Osteocyte (in vitro differentiated cells): ENCODE measurements at regions not wholly inside any gene's neighbourhood (a gene's known extent, or its start where the extent isn't known, plus 50 kb on each side); places are given as distances from the start of the nearest gene placed in this dataset.

Source experiments
- DNase-seq: peaks from one replicate; pipeline ENCODE4 v3.0.0; 2021; ENCODE audit warnings: mixed read lengths; ENCODE audit not compliant: unreplicated experiment; ENCODE audit errors: extremely low spot score
- H3K27ac Mint-ChIP-seq: one replicate; pipeline ENCODE4 v1.8.0; 2021; ENCODE audit warnings: mild to moderate bottlenecking, mixed read lengths; ENCODE audit not compliant: unreplicated experiment
- H3K27me3 Mint-ChIP-seq: one replicate; pipeline ENCODE4 v1.8.0; 2021; ENCODE audit warnings: mixed read lengths; ENCODE audit not compliant: unreplicated experiment
- H3K36me3 Mint-ChIP-seq: one replicate; pipeline ENCODE4 v1.8.0; 2021; ENCODE audit warnings: mixed read lengths; ENCODE audit not compliant: unreplicated experiment
- H3K4me1 Mint-ChIP-seq: one replicate; pipeline ENCODE4 v1.8.0; 2021; ENCODE audit warnings: mixed read lengths; ENCODE audit not compliant: unreplicated experiment
- H3K4me3 Mint-ChIP-seq: one replicate; pipeline ENCODE4 v1.8.0; 2021; ENCODE audit warnings: mild to moderate bottlenecking, moderate library complexity, mixed read lengths; ENCODE audit not compliant: unreplicated experiment
- H3K9me3 Mint-ChIP-seq: one replicate; pipeline ENCODE4 v1.8.0; 2021; ENCODE audit warnings: mixed read lengths; ENCODE audit not compliant: unreplicated experiment
- CTCF ChIP-seq: fragments of 200-600 bp; sonication (generic); IDR thresholded peaks from 2 replicates; pipeline ENCODE4 v1.5.0; 2021; ENCODE audit warnings: antibody characterized with exemption, mild to moderate bottlenecking, moderate library complexity

DNA sequence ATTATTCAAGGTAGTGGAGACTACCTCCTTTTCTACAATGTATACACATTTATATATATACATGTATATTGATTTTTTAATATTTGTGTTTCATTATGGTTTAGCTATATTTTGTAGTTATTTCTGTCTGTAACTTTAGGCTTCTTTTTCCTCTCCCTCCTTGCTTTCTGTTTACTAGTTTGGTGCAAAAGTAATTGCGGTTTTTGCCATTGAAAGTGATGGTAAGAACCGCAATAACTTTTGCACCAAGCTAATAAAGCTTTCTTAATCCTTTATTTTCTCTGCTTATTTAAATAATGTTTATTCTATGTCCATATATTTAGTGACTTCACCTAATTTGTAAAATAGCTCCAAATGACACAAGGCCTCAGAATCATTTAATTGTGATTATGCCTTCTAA, 195.3 kb upstream of the PLSCR5 start:
- H3K4me3 Mint-ChIP-seq = no peak overlapping the region
- TF ChIP-seq CTCF = no peak
- no peaks in the 10 kb centered on the region for H3K36me3 Mint-ChIP-seq
- H3K4me1 Mint-ChIP-seq = peaks cover 31% of the 10 kb centered on the region
- no peaks in the 10 kb centered on the region for H3K27me3 Mint-ChIP-seq
- DNase-seq = no peak
- no peak overlapping the region for H3K27ac Mint-ChIP-seq
- H3K9me3 Mint-ChIP-seq = no peaks in the 10 kb centered on the region

- DNase-seq = no peak
- H3K36me3 Mint-ChIP-seq = no peaks in the 10 kb centered on the region
- no peak for TF ChIP-seq CTCF
- H3K27ac Mint-ChIP-seq = no peak overlapping the region
- no peak overlapping the region for H3K4me3 Mint-ChIP-seq
- H3K4me1 Mint-ChIP-seq = peaks cover 4% of the 10 kb centered on the region
- peaks cover 3% of the 10 kb centered on the region for H3K9me3 Mint-ChIP-seq
- H3K27me3 Mint-ChIP-seq = no peaks in the 10 kb centered on the region
Measured at GRCh38 chr3:146796078-146796477, 190.9 kb upstream of the PLSCR5 start.

DNA sequence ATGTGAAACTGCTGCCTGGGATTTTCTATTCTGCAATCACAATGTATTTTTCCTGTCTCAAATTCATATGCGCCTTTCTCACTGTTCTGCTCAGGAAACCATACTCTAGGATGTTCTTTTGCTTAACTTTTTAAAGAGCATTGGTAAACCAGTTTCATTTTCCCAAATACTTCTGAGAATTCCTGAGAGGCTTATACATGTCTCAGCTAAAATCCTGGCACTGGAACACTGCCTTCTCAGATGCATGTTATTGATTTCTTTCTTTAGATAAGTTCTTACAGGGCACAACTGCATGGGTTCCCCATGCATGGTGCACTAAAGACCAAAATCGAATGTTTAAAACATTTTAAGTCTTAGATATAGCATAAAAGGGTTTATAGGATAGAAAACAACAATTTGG, 178.3 kb upstream of the PLSCR5 start:
- DNase-seq = no peak
- H3K27me3 Mint-ChIP-seq = no peaks in the 10 kb centered on the region
- H3K4me3 Mint-ChIP-seq = no peak overlapping the region
- TF ChIP-seq CTCF = no peak
- H3K9me3 Mint-ChIP-seq = no peaks in the 10 kb centered on the region
- H3K27ac Mint-ChIP-seq = peak overlapping the region; percentile 66
- no peaks in the 10 kb centered on the region for H3K36me3 Mint-ChIP-seq
- peaks cover 56% of the 10 kb centered on the region for H3K4me1 Mint-ChIP-seq

DNA sequence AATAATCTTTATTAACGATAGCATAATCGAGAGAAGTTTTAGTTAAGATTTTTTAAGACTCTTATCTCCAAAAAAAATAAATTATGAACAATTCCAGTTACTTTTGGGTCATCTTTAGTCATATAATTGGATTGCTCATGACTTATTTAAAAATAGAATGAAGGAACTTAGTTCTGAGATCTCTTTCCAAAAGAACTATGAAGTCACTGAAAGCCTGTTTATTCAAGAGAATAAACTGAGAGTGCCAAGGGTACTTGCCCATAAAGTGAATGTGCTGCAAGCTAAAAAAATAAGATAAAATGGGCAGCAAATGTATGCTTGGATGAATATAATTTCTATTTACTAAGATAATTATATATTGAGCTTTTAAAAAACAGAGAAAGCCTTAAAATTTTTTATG, 176.5 kb upstream of the PLSCR5 start:
- Mint-ChIP-seq H3K36me3 (no peaks in the 10 kb centered on the region), H3K9me3 (peaks cover 4% of the 10 kb centered on the region), H3K27ac (peak overlapping the region; percentile 87), H3K27me3 (no peaks in the 10 kb centered on the region), H3K4me1 (peaks cover 65% of the 10 kb centered on the region), H3K4me3 (no peak overlapping the region)
- TF ChIP-seq CTCF = no peak
- no peak for DNase-seq

- Mint-ChIP-seq H3K4me1 (peaks cover 65% of the 10 kb centered on the region), H3K4me3 (no peak overlapping the region), H3K36me3 (no peaks in the 10 kb centered on the region), H3K9me3 (peaks cover 4% of the 10 kb centered on the region), H3K27me3 (no peaks in the 10 kb centered on the region), H3K27ac (peak overlapping the region; percentile 87)
- TF ChIP-seq CTCF = no peak
- no peak for DNase-seq
Measured at GRCh38 chr3:146781059-146781458, 175.9 kb upstream of the PLSCR5 start.
